ENCODE measurements at regions not wholly inside any gene's neighbourhood (a gene's known extent, or its start where the extent isn't known, plus 50 kb on each side); places are given as distances from the start of the nearest gene placed in this dataset.

DNA sequence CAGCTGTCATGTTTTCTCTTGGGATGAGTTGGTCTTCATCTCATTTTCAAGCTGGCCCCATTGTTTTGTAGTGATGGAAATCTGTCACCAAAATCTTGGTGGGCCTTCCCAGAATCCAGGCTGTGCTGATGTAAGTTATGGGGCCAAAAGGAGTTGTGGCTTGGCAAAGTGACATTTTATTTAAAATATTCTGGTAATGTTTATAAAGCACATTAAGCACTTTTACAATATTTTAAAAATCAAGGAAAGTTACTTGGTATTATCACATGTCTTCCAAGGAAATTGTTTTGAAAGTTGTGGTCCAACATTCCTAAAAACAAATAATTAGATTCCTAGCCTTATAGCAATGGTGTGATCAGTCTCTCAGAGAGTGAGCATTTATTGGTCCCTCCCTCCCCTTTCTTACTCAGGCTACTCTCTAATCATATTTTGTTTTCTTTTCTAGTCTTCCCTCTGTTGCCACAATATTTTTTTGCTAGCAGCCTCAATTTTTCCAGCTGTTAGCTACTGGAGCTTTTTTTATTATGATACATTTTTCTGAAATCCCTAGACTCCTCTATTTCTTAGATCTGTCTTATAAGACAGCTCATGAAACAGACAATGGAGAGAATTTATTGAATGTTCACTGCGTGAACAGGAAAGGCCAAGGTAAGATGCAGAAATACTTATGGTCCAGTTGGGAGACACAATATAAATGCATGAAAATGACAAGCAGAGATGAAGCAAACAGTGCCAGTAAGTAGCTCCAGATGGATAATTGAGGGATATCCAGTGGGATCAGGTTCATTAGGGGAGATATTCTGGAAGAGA is 408.1 kb upstream of the ZNF608 start:
- Mint-ChIP-seq H3K9me3 (ENCODE audit: low read depth) (peaks cover 5% of the 10 kb centered on the region), H3K27me3 (no peaks in the 10 kb centered on the region), H3K4me1 (no peaks in the 10 kb centered on the region), H3K27ac (no peak overlapping the region), H3K4me3 (no peak overlapping the region), H3K36me3 (no peaks in the 10 kb centered on the region)
- ATAC-seq (no peak), DNase-seq (no peak)
- CTCF ChIA-PET = no interaction called here

DNA sequence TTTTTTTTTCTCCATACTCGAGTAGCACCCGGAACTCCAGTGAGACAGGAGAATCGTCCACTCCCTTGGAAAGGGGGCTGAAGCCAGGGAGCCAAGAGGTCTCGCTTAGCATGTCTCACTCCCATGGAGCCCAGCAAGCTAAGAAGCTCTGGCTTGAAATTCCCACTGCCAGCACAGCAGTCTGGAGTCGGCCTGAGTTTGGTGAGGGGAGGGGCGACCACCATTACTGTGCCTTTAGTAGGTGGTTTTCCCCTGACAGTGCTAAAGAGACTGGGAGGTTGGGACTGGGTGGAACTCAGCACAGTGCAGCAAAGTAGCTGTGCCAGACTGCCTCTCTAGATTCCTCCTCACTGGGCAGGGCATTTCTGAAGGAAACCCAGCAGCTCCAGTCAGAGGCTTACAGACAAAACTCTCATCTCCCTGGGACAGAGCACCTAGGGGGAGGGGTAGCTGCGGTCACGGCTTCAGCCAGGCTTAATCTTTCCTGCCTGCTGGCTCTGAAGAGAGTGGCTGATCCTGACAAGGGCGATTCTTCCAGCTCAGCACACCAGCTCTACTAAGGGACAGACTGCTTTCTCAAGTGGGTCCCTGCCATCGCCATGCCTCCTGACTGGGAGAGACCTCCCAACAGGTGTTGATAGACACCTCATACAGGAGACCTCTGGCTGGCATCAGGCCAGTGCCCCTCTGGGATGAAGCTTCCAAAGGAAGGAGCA is 414.5 kb upstream of the ZNF608 start:
- no peak overlapping the region for H3K27ac Mint-ChIP-seq

DNA sequence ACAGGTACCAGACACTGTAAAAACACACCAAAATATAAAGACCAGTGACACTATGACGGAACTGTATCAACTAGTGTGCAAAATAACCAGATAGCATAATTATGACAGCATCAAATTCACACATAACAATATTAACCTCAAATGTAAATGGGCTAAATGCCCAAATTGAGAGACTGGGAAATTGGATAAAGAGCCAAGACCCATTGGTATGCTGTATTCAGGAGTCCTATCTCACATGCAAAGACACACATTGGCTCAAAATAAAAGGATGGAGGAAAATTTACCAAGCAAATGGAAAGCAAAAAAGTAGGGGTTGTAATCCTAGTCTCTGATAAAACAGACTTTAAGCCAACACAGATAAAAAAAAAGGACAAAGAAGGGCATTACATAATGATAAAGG is 416.3 kb upstream of the ZNF608 start:
- ATAC-seq = no peak
- CTCF ChIA-PET = no interaction called here
- Mint-ChIP-seq H3K4me3 (no peak overlapping the region), H3K27ac (no peak overlapping the region), H3K36me3 (no peaks in the 10 kb centered on the region), H3K4me1 (no peaks in the 10 kb centered on the region), H3K27me3 (no peaks in the 10 kb centered on the region), H3K9me3 (ENCODE audit: low read depth) (peaks cover 6% of the 10 kb centered on the region)
- DNase-seq = no peak

More for the DNA sequence above, 414.5 kb upstream of the ZNF608 start:
- DNase-seq (no peak), ATAC-seq (no peak)
- no peaks in the 10 kb centered on the region for H3K27me3 Mint-ChIP-seq
- CTCF ChIA-PET = no interaction called here
- H3K4me3 Mint-ChIP-seq = no peak overlapping the region
- no peaks in the 10 kb centered on the region for H3K36me3 Mint-ChIP-seq
- peaks cover 9% of the 10 kb centered on the region for H3K9me3 Mint-ChIP-seq (ENCODE audit: low read depth)
- no peaks in the 10 kb centered on the region for H3K4me1 Mint-ChIP-seq

DNA sequence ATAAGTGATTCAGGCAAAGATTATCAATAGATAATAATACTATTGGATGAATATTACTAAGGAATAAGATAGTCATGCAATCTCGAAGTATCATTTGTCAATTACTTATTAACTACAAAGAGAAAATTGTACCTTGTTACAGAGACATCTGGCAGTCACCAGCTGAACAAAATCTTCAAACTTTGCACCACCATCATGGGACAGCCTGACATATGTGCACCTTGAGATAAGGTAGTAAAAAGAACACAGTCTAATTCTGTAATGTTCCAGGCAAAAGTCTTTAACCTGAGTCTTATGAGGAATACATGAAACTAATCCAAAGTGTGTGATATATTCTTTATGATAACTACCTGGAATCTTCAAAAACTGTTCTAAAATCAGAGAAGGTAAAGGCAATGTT is 423.0 kb upstream of the ZNF608 start:
- Mint-ChIP-seq H3K4me3 (no peak overlapping the region), H3K27ac (no peak overlapping the region), H3K27me3 (no peaks in the 10 kb centered on the region), H3K4me1 (no peaks in the 10 kb centered on the region), H3K36me3 (no peaks in the 10 kb centered on the region), H3K9me3 (ENCODE audit: low read depth) (peaks cover 9% of the 10 kb centered on the region)
- CTCF ChIA-PET = no interaction called here
- no peak for ATAC-seq
- DNase-seq = no peak

DNA sequence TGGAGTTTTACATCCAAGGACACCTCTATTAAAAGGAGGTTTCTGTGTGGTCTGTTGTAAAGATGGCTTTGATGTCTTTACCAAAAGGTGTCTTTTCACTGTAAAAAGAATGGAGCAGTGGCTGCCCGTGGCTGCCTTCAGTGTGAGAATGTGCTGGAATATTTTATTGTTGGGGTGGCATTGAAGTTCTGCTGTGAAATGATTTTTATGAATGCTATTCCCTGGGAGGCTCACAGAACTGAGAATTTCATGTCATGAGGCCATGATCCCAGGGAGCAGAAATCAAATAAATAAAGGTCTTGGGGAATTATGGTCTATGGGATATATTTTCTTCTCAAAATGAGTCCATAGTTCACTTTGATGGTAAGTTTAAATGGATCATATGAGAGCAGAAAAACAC is 425.2 kb upstream of the ZNF608 start:
- peaks cover 6% of the 10 kb centered on the region for H3K9me3 Mint-ChIP-seq (ENCODE audit: low read depth)
- DNase-seq (no peak), ATAC-seq (no peak)
- H3K27me3 Mint-ChIP-seq = no peaks in the 10 kb centered on the region
- no peak overlapping the region for H3K27ac Mint-ChIP-seq
- no peak overlapping the region for H3K4me3 Mint-ChIP-seq
- H3K4me1 Mint-ChIP-seq = no peaks in the 10 kb centered on the region
- CTCF ChIA-PET = no interaction called here
- H3K36me3 Mint-ChIP-seq = no peaks in the 10 kb centered on the region

- CTCF ChIA-PET = no interaction called here
- no peak for ATAC-seq
- no peak for DNase-seq
- Mint-ChIP-seq H3K27ac (no peak overlapping the region), H3K4me1 (no peaks in the 10 kb centered on the region), H3K4me3 (no peak overlapping the region), H3K27me3 (no peaks in the 10 kb centered on the region), H3K9me3 (ENCODE audit: low read depth) (peaks cover 10% of the 10 kb centered on the region), H3K36me3 (no peaks in the 10 kb centered on the region)
Measured at GRCh38 chr5:125175348-125176004, 429.0 kb upstream of the ZNF608 start.

DNA sequence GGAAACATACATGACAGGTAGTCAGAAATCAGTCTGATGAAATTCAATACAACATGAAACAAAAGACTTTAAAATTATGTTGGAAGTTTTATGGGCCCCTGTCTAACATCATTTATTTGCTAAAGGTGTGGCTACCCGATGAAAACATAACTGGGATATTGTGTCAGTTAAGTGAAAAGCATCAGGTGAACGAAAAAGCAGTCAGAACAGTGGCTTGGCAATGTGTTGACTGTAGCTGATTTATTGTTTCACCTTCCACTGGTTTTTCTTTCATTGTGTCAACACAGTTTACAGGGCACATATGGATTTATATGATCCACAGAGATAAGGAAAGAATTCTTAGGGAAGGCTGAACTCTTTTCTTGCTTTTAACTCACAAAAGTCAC is 429.6 kb upstream of the ZNF608 start:
- Mint-ChIP-seq H3K4me1 (no peaks in the 10 kb centered on the region), H3K27ac (no peak overlapping the region), H3K27me3 (no peaks in the 10 kb centered on the region), H3K36me3 (no peaks in the 10 kb centered on the region), H3K9me3 (ENCODE audit: low read depth) (peaks cover 10% of the 10 kb centered on the region), H3K4me3 (no peak overlapping the region)
- CTCF ChIA-PET = no interaction called here
- ATAC-seq = no peak
- DNase-seq = no peak

DNA sequence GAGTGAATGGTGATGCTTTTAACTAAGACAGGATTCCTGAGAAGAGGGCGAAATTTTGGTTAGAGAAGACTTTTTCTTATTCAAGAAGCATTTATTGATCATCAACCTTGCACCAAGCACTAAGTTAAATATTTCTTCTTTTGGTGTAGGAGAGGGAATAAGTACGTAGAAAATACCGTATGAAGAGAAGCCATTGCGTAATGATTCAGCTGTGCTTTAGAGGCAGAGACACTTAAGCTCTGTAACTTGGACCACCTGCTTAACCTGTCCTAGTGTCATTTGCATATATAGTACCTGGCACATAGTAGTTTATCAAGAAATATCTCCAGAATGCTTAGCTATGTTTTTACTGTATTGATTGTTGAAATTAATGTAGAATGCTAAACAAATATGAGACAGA is 430.9 kb upstream of the ZNF608 start:
- Mint-ChIP-seq H3K4me1 (no peaks in the 10 kb centered on the region), H3K36me3 (no peaks in the 10 kb centered on the region), H3K9me3 (ENCODE audit: low read depth) (peaks cover 10% of the 10 kb centered on the region), H3K27ac (no peak overlapping the region), H3K27me3 (no peaks in the 10 kb centered on the region), H3K4me3 (no peak overlapping the region)
- no peak for DNase-seq
- CTCF ChIA-PET = no interaction called here
- no peak for ATAC-seq

- Mint-ChIP-seq H3K9me3 (ENCODE audit: low read depth) (peaks cover 6% of the 10 kb centered on the region), H3K36me3 (no peaks in the 10 kb centered on the region), H3K27ac (no peak overlapping the region), H3K4me1 (no peaks in the 10 kb centered on the region), H3K4me3 (no peak overlapping the region), H3K27me3 (no peaks in the 10 kb centered on the region)
- ATAC-seq = no peak
- CTCF ChIA-PET = no interaction called here
- no peak for DNase-seq
Measured at GRCh38 chr5:125179612-125180011, 433.2 kb upstream of the ZNF608 start.

- H3K27ac Mint-ChIP-seq = no peak overlapping the region
- H3K36me3 Mint-ChIP-seq = no peaks in the 10 kb centered on the region
- peaks cover 6% of the 10 kb centered on the region for H3K9me3 Mint-ChIP-seq (ENCODE audit: low read depth)
- no peaks in the 10 kb centered on the region for H3K4me1 Mint-ChIP-seq
- no peak overlapping the region for H3K4me3 Mint-ChIP-seq
- no peak for DNase-seq
- no peaks in the 10 kb centered on the region for H3K27me3 Mint-ChIP-seq
- CTCF ChIA-PET = no interaction called here
- ATAC-seq = no peak
Measured at GRCh38 chr5:125180231-125180829, 433.9 kb upstream of the ZNF608 start.

DNA sequence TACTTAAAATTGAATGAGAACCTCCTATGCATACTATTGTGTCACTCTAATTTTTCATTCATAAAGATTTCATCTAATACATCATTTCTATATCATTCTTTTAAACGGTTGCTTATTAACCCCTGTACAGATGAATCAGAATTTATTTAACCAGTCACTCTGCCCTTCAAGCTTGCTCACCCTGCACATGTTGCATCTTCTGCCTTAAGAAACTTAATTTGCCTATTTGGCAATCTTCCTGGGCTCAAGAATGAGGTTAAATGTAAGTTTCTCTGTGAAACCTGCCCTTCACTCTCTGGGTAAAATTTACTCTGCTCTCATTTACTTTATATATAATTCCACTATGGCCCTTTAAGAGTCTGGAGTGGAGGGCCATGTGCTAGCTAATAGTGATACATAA is 434.7 kb upstream of the ZNF608 start:
- H3K4me1 Mint-ChIP-seq = no peaks in the 10 kb centered on the region
- H3K9me3 Mint-ChIP-seq (ENCODE audit: low read depth) = peaks cover 6% of the 10 kb centered on the region
- no peak overlapping the region for H3K27ac Mint-ChIP-seq
- CTCF ChIA-PET = no interaction called here
- H3K4me3 Mint-ChIP-seq = no peak overlapping the region
- no peaks in the 10 kb centered on the region for H3K27me3 Mint-ChIP-seq
- DNase-seq = no peak
- no peak for ATAC-seq
- H3K36me3 Mint-ChIP-seq = no peaks in the 10 kb centered on the region

DNA sequence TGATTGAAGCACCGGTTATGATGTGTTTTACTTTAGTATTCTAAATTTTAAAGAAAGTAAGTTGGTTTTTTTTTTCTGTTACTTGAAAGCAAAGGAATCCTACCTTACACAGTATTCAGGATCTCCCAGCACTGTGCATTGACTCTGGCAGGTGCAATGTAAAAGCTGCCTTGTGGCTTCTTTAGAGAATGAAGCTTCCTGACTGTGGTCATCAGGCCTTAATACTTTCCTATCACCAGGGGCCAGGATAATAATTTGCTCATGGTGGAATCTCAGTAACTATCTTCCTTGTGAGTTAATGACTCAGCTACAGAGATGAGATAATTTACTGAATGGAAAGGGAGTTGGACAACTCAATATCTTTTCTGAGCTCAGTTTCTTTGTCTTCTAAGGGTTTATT is 435.5 kb upstream of the ZNF608 start:
- CTCF ChIA-PET = no interaction called here

DNA sequence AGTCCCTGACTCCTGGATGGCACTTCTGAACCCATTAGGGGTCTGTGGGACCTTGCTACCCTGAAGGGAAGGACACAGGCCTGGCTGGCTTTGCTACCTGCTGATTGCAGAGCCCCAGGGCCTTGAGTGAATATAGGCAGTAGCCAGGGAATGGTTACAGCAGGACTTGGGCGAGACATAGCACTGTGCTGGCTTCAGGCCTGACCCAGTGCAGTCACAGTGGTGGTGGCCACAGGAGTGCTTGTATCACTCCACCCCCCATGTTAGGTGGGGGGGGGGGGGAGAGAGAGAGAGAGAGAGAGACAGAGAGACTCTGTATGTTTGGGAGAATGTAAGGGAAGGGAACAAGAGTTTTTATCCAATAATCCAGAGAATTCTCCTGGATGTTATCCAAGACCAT is 439.3 kb upstream of the ZNF608 start:
- H3K36me3 Mint-ChIP-seq = no peaks in the 10 kb centered on the region
- no peaks in the 10 kb centered on the region for H3K9me3 Mint-ChIP-seq (ENCODE audit: low read depth)
- no peak overlapping the region for H3K4me3 Mint-ChIP-seq
- CTCF ChIA-PET = no interaction called here
- DNase-seq = no peak
- H3K27me3 Mint-ChIP-seq = no peaks in the 10 kb centered on the region
- no peak for ATAC-seq
- H3K4me1 Mint-ChIP-seq = no peaks in the 10 kb centered on the region
- no peak overlapping the region for H3K27ac Mint-ChIP-seq

More for the DNA sequence above, 435.5 kb upstream of the ZNF608 start:
- no peak for DNase-seq
- H3K4me1 Mint-ChIP-seq = no peaks in the 10 kb centered on the region
- no peak overlapping the region for H3K27ac Mint-ChIP-seq
- no peak overlapping the region for H3K4me3 Mint-ChIP-seq
- H3K36me3 Mint-ChIP-seq = no peaks in the 10 kb centered on the region
- ATAC-seq = no peak
- H3K27me3 Mint-ChIP-seq = no peaks in the 10 kb centered on the region
- H3K9me3 Mint-ChIP-seq (ENCODE audit: low read depth) = peaks cover 6% of the 10 kb centered on the region

DNA sequence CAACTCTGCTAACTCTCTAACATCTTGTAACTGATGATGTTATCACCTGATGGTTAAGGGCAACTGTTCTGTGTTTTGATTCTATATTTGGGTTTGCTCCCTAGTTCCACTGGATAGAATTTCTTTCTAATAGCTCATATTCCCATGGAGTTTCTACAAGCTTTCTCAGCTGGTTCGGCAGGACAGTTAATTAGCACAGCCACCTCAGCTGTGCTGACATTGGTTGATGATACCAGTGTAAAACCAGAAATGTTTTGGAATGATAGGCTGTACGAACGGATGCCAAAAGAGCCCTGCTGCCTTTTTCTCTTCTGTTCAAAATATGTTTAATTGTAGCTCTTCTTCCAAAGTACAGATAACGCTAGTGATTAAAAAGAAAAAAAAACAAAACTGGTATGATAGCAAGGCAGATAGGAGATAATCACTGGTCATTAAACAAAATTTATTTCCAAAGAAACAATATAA is 440.5 kb upstream of the ZNF608 start:
- no peaks in the 10 kb centered on the region for H3K4me1 Mint-ChIP-seq
- DNase-seq (no peak), ATAC-seq (no peak)
- CTCF ChIA-PET = no interaction called here
- H3K9me3 Mint-ChIP-seq (ENCODE audit: low read depth) = no peaks in the 10 kb centered on the region
- H3K27ac Mint-ChIP-seq = no peak overlapping the region
- no peaks in the 10 kb centered on the region for H3K27me3 Mint-ChIP-seq
- no peak overlapping the region for H3K4me3 Mint-ChIP-seq
- no peaks in the 10 kb centered on the region for H3K36me3 Mint-ChIP-seq

All from activated CD8-positive, alpha-beta memory T cell treated with anti-CD3 and anti-CD28 coated beads, Interleukin-2, amount 10 ng/mL, durations not matched to agents 7 days and 5 days (primary cell).